Fibroblast of lung (primary cell): ENCODE measurements at regions not wholly inside any gene's neighbourhood (a gene's known extent, or its start where the extent isn't known, plus 50 kb on each side); places are given as distances from the start of the nearest gene placed in this dataset.

Experiments used
- EZH2 ChIP-seq: IDR thresholded peaks from 2 replicates; pipeline ENCODE4 v1.5.1; 2012; ENCODE audit warnings: low read length, control low read depth, mild to moderate bottlenecking; ENCODE audit errors: missing control alignments
- TF ChIP-seq, protein P1 (sequence below), 2 donors: IDR thresholded peaks in 1 of 2; conservative IDR thresholded peaks in 1 of 2; 1 replicate in 1 of 2; 2 replicates in 1 of 2; pipeline ENCODE4 v1.5.1; 2011 to 2012; ENCODE audit warnings: low read length in 2 of 2, control low read depth in 1 of 2, inconsistent platforms in 1 of 2, low read depth in 1 of 2, mild to moderate bottlenecking in 1 of 2

DNA sequence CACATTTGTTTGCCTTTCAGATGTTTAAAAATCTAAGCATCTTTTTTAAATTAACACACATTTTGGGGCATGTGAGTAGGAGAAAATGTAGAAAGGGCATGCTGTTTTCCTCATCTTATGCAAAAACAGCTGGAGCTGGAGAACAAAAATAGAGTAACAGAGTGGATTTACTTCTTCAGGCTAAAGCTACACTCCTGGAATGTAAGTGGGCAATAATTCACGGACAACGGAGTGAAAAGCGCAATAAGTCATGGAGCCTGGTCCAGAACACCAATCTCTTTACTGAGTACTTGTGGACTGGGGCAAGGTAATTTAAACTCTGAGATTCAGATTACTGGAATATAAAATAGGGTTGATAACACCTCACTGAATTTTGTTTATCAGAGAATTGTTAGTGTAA is 1018.8 kb upstream of the HS3ST1 start:
- TF ChIP-seq, protein P1, sequence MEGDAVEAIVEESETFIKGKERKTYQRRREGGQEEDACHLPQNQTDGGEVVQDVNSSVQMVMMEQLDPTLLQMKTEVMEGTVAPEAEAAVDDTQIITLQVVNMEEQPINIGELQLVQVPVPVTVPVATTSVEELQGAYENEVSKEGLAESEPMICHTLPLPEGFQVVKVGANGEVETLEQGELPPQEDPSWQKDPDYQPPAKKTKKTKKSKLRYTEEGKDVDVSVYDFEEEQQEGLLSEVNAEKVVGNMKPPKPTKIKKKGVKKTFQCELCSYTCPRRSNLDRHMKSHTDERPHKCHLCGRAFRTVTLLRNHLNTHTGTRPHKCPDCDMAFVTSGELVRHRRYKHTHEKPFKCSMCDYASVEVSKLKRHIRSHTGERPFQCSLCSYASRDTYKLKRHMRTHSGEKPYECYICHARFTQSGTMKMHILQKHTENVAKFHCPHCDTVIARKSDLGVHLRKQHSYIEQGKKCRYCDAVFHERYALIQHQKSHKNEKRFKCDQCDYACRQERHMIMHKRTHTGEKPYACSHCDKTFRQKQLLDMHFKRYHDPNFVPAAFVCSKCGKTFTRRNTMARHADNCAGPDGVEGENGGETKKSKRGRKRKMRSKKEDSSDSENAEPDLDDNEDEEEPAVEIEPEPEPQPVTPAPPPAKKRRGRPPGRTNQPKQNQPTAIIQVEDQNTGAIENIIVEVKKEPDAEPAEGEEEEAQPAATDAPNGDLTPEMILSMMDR (conservative IDR thresholded peaks at IDR 0.05 in 1 of 2, IDR thresholded peaks at IDR 0.05 in 1 of 2; ENCODE audit: low read depth in 1 of 2, low read length in 2 of 2): no peak
- TF ChIP-seq EZH2: no peak
